Neural cell (in vitro differentiated cells): ENCODE measurements at regions not wholly inside any gene's neighbourhood (a gene's known extent, or its start where the extent isn't known, plus 50 kb on each side); places are given as distances from the start of the nearest gene placed in this dataset.

Source experiments
- CTCF ChIP-seq: fragments of 450-650 bp; IDR thresholded peaks from 2 replicates; pipeline ENCODE4 v1.5.1; 2014; ENCODE audit warnings: antibody characterized with exemption, mild to moderate bottlenecking, moderate library complexity; ENCODE audit not compliant: poor library complexity, severe bottlenecking
- EP300 ChIP-seq: fragments of 450-650 bp; conservative IDR thresholded peaks from 2 replicates; pipeline ENCODE4 v1.6.1; 2014; ENCODE audit warnings: antibody characterized with exemption, mild to moderate bottlenecking, moderate library complexity; ENCODE audit not compliant: poor library complexity, severe bottlenecking
- EZH2 ChIP-seq: fragments of 200-600, 300-800 bp; shearing (Covaris generic), sonication (generic); IDR thresholded peaks from 2 replicates; pipeline ENCODE4 v1.6.1; 2014; ENCODE audit warnings: antibody characterized with exemption, low read length, borderline replicate concordance, mild to moderate bottlenecking; ENCODE audit not compliant: insufficient read depth, poor library complexity, severe bottlenecking
- MXI1 ChIP-seq: fragments of 450-650 bp; conservative IDR thresholded peaks from 2 replicates; pipeline ENCODE4 v1.6.1; 2014; ENCODE audit warnings: antibody characterized with exemption, mild to moderate bottlenecking; ENCODE audit not compliant: poor library complexity, severe bottlenecking
- POLR2AphosphoS5 ChIP-seq: IDR thresholded peaks from 2 replicates; pipeline ENCODE4 v1.6.1; 2012
- TF ChIP-seq, protein P1 (sequence below): IDR thresholded peaks from 2 replicates; pipeline ENCODE4 v1.6.1; 2012; ENCODE audit warnings: borderline replicate concordance

- TF ChIP-seq CTCF (no peak), POLR2AphosphoS5 (no peak), MXI1 (no peak), EZH2 (no peak), EP300 (no peak)
- TF ChIP-seq, protein P1, sequence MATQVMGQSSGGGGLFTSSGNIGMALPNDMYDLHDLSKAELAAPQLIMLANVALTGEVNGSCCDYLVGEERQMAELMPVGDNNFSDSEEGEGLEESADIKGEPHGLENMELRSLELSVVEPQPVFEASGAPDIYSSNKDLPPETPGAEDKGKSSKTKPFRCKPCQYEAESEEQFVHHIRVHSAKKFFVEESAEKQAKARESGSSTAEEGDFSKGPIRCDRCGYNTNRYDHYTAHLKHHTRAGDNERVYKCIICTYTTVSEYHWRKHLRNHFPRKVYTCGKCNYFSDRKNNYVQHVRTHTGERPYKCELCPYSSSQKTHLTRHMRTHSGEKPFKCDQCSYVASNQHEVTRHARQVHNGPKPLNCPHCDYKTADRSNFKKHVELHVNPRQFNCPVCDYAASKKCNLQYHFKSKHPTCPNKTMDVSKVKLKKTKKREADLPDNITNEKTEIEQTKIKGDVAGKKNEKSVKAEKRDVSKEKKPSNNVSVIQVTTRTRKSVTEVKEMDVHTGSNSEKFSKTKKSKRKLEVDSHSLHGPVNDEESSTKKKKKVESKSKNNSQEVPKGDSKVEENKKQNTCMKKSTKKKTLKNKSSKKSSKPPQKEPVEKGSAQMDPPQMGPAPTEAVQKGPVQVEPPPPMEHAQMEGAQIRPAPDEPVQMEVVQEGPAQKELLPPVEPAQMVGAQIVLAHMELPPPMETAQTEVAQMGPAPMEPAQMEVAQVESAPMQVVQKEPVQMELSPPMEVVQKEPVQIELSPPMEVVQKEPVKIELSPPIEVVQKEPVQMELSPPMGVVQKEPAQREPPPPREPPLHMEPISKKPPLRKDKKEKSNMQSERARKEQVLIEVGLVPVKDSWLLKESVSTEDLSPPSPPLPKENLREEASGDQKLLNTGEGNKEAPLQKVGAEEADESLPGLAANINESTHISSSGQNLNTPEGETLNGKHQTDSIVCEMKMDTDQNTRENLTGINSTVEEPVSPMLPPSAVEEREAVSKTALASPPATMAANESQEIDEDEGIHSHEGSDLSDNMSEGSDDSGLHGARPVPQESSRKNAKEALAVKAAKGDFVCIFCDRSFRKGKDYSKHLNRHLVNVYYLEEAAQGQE: no peak
Measured at GRCh38 chr6:21828704-21829103, 235.2 kb downstream of the SOX4 start.
